DOHH2 (cell line): ENCODE measurements at regions not wholly inside any gene's neighbourhood (a gene's known extent, or its start where the extent isn't known, plus 50 kb on each side); places are given as distances from the start of the nearest gene placed in this dataset.

ENCODE experiments used
- CTCF ChIP-seq: fragments of 200-600 bp; sonication (generic); IDR thresholded peaks from one replicate; pipeline ENCODE4 v1.5.1; 2014; ENCODE audit warnings: antibody characterized with exemption, mild to moderate bottlenecking, low read depth, low read length; ENCODE audit not compliant: poor library complexity, severe bottlenecking
- EZH2phosphoT487 ChIP-seq: fragments of 200-600 bp; sonication (generic); IDR thresholded peaks from 2 replicates; pipeline ENCODE4 v1.6.1; 2017; ENCODE audit warnings: borderline replicate concordance, mild to moderate bottlenecking, antibody characterized with exemption, low read length, moderate library complexity, mixed read lengths

DNA sequence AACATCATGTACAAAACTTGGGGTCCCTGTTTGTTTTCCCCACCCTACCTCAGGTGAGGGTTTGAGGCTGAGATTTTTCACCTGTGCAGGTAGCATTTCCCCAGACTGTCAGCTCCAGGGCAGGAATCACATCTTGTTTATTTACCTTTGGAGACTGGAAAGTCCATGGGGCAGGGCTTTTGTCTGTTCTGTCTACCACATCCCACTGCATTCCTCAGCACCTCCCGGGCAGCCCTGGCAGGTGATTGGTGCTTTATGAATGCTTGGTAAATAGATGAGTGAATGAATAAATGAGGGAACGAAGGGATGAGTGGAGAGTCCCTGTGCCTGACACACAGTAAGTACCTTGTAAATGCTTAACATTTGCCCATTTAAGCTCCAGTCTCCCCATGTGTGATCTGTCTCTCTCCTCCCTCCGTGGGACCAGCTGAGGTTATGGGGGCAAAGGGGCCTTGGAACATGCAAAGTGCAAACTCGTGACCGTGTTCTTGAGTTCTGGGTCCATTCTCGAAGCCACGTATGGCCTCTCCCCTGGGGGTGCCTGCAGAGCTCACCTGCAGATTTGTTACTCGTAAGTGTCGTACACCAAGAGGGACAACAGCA is 69.7 kb upstream of the PMEPA1 start:
- TF ChIP-seq CTCF (no peak), EZH2phosphoT487 (no peak)
